Stimulated activated CD8-positive, alpha-beta memory T cell treated with anti-CD3 and anti-CD28 coated beads, Interleukin-15, amount 100 ng/mL, for 48 hours (primary cell): ENCODE measurements at regions not wholly inside any gene's neighbourhood (a gene's known extent, or its start where the extent isn't known, plus 50 kb on each side); places are given as distances from the start of the nearest gene placed in this dataset.
"Not testable (repeated sequence)": the region's sequence is repeated elsewhere in the genome, so short reads cannot be mapped to it uniquely, and the experiment has no call there.

Source experiments
- DNase-seq, 2 donors: peaks; one replicate each; pipeline ENCODE4 v3.0.0-alpha.2; 2020; ENCODE audit warnings: low read depth in 2 of 2

GRCh38 chr13:79187917-79188690 lies 218.0 kb downstream of the RBM26 start:
- DNase-seq, result no peak

- no peak for DNase-seq
Observed at GRCh38 chr13:79185580-79185979, 220.5 kb downstream of the RBM26 start.

- no peak for DNase-seq
Observed at GRCh38 chr13:79183231-79183630, 222.8 kb downstream of the RBM26 start.

- not testable (repeated sequence) for DNase-seq
Observed at GRCh38 chr13:79173691-79174090, 232.4 kb downstream of the RBM26 start.

- not testable (repeated sequence) for DNase-seq
Observed at GRCh38 chr13:79172924-79173323, 233.1 kb downstream of the RBM26 start.

GRCh38 chr13:79171141-79172061 lies 234.7 kb downstream of the RBM26 start:
- DNase-seq, result no peak

GRCh38 chr13:79160818-79161217 lies 245.2 kb downstream of the RBM26 start:
- DNase-seq, result no peak

GRCh38 chr13:79155883-79156282 lies 250.2 kb downstream of the RBM26 start:
- DNase-seq, result no peak

- DNase-seq, result no peak
Observed at GRCh38 chr13:79149210-79149609, 256.8 kb downstream of the RBM26 start.

- no peak for DNase-seq
Observed at GRCh38 chr13:79141082-79141481, 265.0 kb downstream of the RBM26 start.

- no peak for DNase-seq
Observed at GRCh38 chr13:79128158-79128557, 277.9 kb downstream of the RBM26 start.

- DNase-seq, result no peak
Observed at GRCh38 chr13:79126706-79127105, 279.3 kb downstream of the RBM26 start.

- DNase-seq, result no peak
Observed at GRCh38 chr13:79124183-79124582, 281.9 kb downstream of the RBM26 start.

GRCh38 chr13:79121286-79121685 lies 284.8 kb downstream of the RBM26 start:
- no peak for DNase-seq

- DNase-seq, result no peak
Observed at GRCh38 chr13:79119578-79120107, 286.4 kb downstream of the RBM26 start.

GRCh38 chr13:79112016-79112415 lies 294.0 kb downstream of the RBM26 start:
- DNase-seq, result no peak

- DNase-seq, result no peak
Observed at GRCh38 chr13:79108914-79109643, 297.0 kb downstream of the RBM26 start.

GRCh38 chr13:79098596-79098995 lies 307.5 kb downstream of the RBM26 start:
- DNase-seq, result no peak

GRCh38 chr13:79097201-79097600 lies 308.9 kb downstream of the RBM26 start:
- DNase-seq, result no peak

GRCh38 chr13:79096099-79096498 lies 310.0 kb downstream of the RBM26 start:
- no peak for DNase-seq

GRCh38 chr13:79090552-79091124 lies 315.4 kb downstream of the RBM26 start:
- no peak for DNase-seq
